Erythroblast (primary cell): ENCODE measurements at regions not wholly inside any gene's neighbourhood (a gene's known extent, or its start where the extent isn't known, plus 50 kb on each side); places are given as distances from the start of the nearest gene placed in this dataset.

Experiments used
- DNase-seq, 2 experiments: peaks; one replicate each; lab custom pipeline; 2025; lab: John Stamatoyannopoulos, UW
- GATA1 ChIP-seq: IDR thresholded peaks from 2 replicates; pipeline ENCODE4 v1.6.1; 2011; ENCODE audit warnings: low read depth, mild to moderate bottlenecking, control low read depth, low read length, moderate library complexity
- POLR2A ChIP-seq: IDR thresholded peaks from 2 replicates; pipeline ENCODE4 v1.6.1; 2011; ENCODE audit warnings: mild to moderate bottlenecking, low read length

DNA sequence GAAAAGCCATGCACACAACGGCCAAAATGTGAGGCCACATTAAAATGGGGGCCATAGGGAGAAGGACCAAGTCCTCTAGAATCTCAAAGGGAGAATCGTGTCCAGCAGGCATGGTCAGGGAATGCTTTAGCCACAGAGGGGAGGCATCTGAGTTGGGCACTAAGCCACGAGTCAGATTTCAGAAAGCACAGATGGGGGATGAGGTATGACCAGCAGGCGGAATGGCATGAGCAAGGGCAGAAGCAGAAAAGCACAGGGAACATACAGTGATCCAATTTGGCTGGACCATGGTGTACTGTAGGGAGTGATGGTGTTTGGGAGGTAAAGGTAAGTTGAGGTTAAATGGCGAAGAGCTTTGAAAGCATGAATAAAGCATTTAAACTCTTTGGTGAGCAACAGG, 214.6 kb downstream of the TLE1 start:
- no peak for DNase-seq
- TF ChIP-seq GATA1 (no peak), POLR2A (no peak)

- no peak for DNase-seq
- TF ChIP-seq GATA1, result no peak
- TF ChIP-seq POLR2A, result no peak
Measured at GRCh38 chr9:81474125-81474524, 215.2 kb downstream of the TLE1 start.

GRCh38 chr9:81473708-81474107, 215.6 kb downstream of the TLE1 start:
- no peak for DNase-seq
- TF ChIP-seq GATA1 (no peak), POLR2A (no peak)

DNA sequence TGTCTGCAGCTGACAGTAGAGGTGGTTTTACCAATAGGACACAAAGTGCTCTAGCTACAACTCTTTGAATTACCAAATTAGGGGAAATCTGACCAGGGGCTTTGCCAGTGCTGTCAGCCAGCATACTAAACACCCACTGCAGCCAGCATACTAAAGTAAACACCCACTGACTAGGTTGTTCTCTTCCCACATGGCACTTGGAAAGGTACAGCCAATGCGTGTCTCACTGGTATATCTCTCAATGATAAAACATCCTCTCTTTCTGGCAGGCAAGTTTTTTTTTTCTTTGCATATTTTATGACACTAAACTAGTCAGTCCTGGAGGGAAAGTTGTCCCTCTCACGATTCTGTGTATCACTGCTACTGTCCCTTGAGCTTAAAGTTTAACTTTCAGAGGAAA, 216.1 kb downstream of the TLE1 start:
- no peak for DNase-seq
- TF ChIP-seq GATA1 (no peak), POLR2A (no peak)

DNA sequence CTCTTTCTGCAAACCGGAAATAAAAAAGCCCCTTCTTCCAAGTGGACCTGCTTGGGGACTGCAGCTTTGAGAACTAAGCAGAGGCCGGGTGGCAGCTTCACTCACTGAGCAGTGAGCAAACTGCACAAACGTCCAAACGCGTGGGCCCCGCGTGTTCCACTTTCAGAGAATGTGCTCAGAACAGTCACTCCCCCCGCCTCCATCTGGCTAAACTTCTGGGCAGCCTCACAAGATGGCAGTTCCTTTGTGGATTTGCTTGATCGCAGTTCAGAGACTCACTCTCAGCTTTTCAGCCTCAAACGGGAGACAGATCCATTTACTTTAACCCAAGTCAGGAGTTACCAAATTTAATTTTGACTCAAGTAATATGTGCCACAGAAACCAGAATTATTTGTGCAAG, 216.6 kb downstream of the TLE1 start:
- DNase-seq, result no peak
- no peak for TF ChIP-seq POLR2A
- no peak for TF ChIP-seq GATA1

- DNase-seq, result no peak
- TF ChIP-seq GATA1 (no peak), POLR2A (no peak)
Measured at GRCh38 chr9:81470864-81471263, 218.5 kb downstream of the TLE1 start.

DNA sequence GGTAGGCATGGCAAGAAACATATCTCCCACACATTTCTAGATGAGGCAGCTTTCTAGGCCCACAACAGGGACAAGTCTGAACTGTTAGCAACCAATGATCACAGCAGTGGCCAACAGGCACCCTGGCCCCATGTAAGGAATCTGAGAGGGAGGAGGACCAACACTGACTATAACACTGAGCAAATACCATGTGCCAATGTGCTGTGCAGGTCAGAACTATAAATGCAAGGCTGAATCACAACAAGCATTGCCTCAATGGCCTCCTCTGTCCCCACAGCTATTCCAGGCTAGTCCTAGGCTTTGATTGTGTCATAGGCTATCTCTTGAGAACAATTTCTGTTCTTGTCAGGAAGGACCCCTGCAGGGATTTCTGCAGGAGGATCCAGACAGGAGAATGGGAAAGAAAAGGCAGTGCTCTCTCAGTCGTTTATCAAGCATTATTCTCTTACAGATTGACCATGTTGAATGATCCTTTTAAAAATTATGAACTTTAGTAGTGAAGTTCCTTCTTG, 221.2 kb downstream of the TLE1 start:
- DNase-seq, result no peak
- TF ChIP-seq POLR2A, result no peak

DNA sequence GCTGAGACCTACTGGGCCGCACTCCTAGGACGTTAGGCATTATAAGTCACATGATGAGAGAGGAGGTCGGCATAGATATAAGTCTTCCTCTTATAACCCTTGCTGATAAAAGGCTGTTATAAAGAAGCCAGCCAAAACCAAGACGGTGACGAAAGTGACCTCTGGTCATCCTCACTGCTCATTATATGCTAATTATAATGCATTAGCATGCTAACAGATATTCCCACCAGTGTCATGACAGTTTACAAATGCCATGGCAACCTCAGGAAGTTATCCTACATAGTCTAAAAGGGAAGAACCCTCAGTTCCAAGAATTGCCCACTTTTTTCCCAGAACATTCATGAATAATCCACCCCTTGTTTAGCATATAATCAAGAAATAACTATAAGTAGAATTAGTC, 222.4 kb downstream of the TLE1 start:
- TF ChIP-seq POLR2A (no peak), GATA1 (no peak)
- DNase-seq, result no peak

DNA sequence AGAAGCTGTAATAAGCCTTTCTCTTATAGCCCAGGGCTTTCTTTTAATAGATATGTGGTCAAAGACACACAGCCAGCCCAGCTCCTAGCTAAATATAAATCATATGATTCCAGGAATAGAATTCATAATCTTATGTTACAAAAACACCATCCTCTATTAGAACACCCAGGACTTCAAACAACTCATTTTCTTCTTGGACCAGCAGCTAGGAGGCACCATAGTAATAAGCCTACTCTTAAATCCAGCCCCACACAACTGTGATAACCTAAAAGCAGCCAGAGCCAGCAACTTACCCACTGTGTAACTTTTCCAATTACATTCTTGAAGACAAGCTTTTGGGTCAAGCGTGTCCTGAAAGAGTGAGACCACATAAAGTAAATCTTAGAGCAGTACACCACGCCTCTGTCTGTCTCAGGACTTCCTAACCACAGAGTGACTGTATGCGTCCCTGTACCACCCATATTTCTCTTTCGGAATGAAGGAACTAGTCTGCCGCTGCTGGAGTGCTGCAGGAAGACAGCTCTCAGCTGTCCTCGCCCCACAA, 223.8 kb downstream of the TLE1 start:
- DNase-seq, result no peak
- TF ChIP-seq GATA1, result no peak
- TF ChIP-seq POLR2A, result no peak

- TF ChIP-seq POLR2A (no peak), GATA1 (no peak)
Measured at GRCh38 chr9:81462801-81463200, 226.5 kb downstream of the TLE1 start.

GRCh38 chr9:81461196-81461595, 228.2 kb downstream of the TLE1 start:
- TF ChIP-seq GATA1 (no peak), POLR2A (no peak)
- no peak for DNase-seq

More at GRCh38 chr9:81462801-81463200, 226.5 kb downstream of the TLE1 start:
- DNase-seq, result no peak

GRCh38 chr9:81460693-81461092, 228.7 kb downstream of the TLE1 start:
- no peak for DNase-seq
- TF ChIP-seq GATA1 (no peak), POLR2A (no peak)

DNA sequence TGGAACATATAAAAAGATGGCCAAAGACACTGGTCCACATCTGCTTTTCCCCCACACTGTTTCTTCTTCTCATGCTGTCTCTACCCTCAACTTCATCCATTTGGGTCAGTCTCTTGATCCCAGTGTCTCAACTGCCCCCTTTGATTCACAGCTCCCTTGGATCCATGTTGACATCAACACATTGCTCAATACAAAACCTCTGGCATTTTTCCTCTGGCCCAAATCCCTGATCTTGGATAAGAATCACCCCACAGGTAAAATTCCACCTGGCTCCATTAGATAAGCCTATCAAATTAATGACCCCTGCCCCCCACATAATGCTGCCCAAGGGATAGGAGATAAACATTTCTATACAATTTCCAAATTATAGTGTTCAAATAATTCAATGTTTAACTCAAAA, 229.8 kb downstream of the TLE1 start:
- TF ChIP-seq GATA1 (no peak), POLR2A (no peak)
- no peak for DNase-seq

DNA sequence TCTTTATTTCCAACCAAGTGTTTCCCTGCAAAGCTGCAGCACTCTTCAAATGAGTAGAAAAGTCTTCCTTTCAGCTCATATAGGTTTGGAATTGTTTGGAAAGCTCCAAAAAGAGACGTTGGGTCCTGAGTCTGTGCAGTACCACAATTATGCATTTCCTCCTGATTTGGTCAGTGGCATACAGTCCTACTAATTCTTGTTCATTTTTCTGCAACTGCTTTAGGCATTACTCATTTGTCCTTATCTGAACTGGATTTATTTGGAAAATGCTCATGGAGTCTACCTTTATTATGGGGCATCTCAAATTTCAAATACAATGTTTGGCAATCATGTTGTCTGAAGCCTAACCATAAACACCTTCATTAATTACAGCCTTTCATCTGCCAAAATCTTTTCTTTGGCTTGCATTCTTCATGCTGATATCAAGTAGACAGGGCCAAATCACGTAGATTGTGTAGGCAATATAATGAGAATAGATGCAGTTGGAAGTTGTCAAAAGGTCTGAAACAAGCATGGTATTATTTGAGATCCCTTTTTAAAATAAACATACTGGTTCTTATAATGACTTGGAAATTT, 232.8 kb downstream of the TLE1 start:
- no peak for TF ChIP-seq POLR2A
- no peak for TF ChIP-seq GATA1
- DNase-seq, result no peak
